ENCODE measurements at regions not wholly inside any gene's neighbourhood (a gene's known extent, or its start where the extent isn't known, plus 50 kb on each side); places are given as distances from the start of the nearest gene placed in this dataset.
"Not testable (repeated sequence)": the region's sequence is repeated elsewhere in the genome, so short reads cannot be mapped to it uniquely, and the experiment has no call there.

DNA sequence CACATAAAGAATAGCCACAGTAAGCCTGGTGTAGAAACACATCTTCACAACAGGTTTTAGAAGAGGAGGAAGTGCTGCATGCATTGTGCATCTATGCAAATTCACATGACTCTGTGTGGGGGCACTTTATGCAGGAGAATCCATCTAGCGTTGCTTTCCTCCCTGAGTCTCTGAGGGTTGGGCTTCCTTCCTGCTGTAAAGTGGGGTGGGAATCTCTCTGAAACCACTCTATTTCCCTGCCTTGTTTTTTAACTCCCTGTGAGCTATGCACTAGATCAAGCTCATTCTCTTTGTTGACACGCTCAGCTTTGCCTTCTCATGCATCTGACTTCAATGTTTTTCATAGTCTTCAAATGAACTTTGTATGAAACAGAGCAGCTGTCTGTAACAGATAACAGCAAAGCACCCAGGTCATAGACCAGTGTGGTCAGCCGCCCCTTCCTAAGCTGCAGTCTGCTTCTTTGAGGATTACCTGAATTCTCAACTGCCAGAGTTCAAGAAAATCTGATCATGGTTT is 102.7 kb upstream of the DPH5 start:
- H3K4me3 ChIP-seq (ENCODE audit: low read length in 2 of 2): no peak overlapping the region
- no peak overlapping the region for H3K27ac ChIP-seq (ENCODE audit: low read depth in 2 of 2, low read length in 2 of 2)
- H3K36me3 ChIP-seq (ENCODE audit: control insufficient read depth in 2 of 2, insufficient read depth in 2 of 2, low read length in 2 of 2): no peaks in the 10 kb centered on the region
- H3K9me3 ChIP-seq (ENCODE audit: control insufficient read depth in 2 of 2, low read length in 2 of 2): no peaks in the 10 kb centered on the region
- H3K4me1 ChIP-seq (ENCODE audit: control insufficient read depth in 2 of 2, insufficient read depth in 2 of 2, low read length in 2 of 2): no peaks in the 10 kb centered on the region
- no peak overlapping the region for H3K9ac ChIP-seq (ENCODE audit: low read depth in 1 of 2, low read length in 2 of 2)
- no peaks in the 10 kb centered on the region for H3K27me3 ChIP-seq (ENCODE audit: control insufficient read depth in 2 of 2, insufficient read depth in 2 of 2, low read length in 2 of 2)

DNA sequence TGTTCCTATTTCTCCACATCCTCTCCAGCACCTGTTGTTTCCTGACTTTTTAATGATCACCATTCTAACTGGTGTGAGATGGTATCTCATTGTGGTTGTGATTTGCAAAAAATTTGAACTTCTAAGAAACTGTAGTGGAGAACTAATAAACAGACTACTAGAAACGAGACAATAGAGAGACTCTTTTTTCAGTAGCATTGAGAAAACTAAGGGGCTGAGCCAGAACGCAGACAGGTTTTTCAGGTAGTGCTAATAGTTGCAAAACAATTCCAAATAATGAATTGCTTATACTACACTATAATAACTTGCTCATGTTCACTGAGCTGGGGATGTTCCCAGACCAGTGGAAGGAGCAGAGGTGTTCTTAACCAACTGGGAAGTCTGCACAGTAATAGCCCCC is 98.8 kb upstream of the DPH5 start:
- Histone ChIP-seq H3K27me3 (ENCODE audit: control insufficient read depth in 2 of 2, insufficient read depth in 2 of 2, low read length in 2 of 2) (no peaks in the 10 kb centered on the region), H3K27ac (ENCODE audit: low read depth in 2 of 2, low read length in 2 of 2) (no peak overlapping the region), H3K9me3 (ENCODE audit: control insufficient read depth in 2 of 2, low read length in 2 of 2) (no peaks in the 10 kb centered on the region), H3K4me1 (ENCODE audit: control insufficient read depth in 2 of 2, insufficient read depth in 2 of 2, low read length in 2 of 2) (no peaks in the 10 kb centered on the region), H3K9ac (ENCODE audit: low read depth in 1 of 2, low read length in 2 of 2) (no peak overlapping the region), H3K36me3 (ENCODE audit: control insufficient read depth in 2 of 2, insufficient read depth in 2 of 2, low read length in 2 of 2) (no peaks in the 10 kb centered on the region), H3K4me3 (ENCODE audit: low read length in 2 of 2) (no peak overlapping the region)

DNA sequence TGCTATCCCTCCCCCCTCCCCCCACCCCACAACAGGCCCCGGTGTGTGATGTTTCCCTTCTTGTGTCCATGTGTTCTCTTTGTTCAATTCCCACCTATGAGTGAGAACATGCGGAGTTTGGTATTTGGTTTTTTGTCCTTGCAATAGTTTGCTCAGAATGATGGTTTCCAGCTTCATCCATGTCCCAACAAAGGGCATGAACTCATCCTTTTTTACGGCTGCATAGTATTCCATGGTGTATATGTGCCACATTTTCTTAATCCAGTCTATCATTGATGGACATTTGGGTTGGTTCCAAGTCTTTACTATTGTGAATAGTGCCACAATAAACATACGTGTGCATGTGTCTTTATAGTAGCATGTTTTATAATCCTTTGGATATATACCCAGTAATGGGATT is 98.3 kb upstream of the DPH5 start:
- H3K27me3 ChIP-seq (ENCODE audit: control insufficient read depth in 2 of 2, insufficient read depth in 2 of 2, low read length in 2 of 2); H3K27ac ChIP-seq (ENCODE audit: low read depth in 2 of 2, low read length in 2 of 2); H3K9ac ChIP-seq (ENCODE audit: low read depth in 1 of 2, low read length in 2 of 2); H3K36me3 ChIP-seq (ENCODE audit: control insufficient read depth in 2 of 2, insufficient read depth in 2 of 2, low read length in 2 of 2); H3K4me3 ChIP-seq (ENCODE audit: low read length in 2 of 2); H3K9me3 ChIP-seq (ENCODE audit: control insufficient read depth in 2 of 2, low read length in 2 of 2); H3K4me1 ChIP-seq (ENCODE audit: control insufficient read depth in 2 of 2, insufficient read depth in 2 of 2, low read length in 2 of 2): not testable (repeated sequence)

DNA sequence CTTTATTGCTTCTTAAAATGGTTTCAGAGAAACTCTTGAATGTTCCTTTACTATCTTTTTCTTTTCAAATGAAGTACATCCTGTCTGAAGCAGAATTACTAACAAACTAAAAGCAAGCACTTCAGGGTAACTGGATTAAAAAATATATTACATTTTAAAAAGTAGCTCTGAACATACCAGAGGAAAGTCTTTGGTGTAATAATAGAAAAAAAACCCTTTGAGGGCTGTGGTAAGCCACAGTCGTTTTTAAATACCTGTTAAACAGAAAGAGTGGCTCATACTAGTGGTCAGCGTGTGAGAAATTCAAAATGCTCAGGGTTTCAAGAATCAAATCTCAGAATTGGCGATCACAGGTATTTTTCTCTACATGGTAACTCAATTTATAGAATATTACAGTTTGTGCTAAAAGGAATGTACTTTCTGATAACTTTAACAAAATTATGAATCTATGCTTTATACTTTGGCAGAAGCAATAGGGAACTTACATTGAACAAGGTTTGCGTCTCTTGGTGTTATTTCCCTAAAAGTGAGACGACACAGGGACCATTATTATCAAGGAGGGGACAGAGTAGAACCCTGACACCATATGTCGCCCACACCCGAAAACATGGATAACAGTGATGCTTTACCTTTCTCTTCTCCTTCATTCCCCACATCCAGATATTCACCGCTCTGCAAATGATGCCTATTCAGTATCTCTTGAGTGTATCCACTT is 97.0 kb upstream of the DPH5 start:
- no peaks in the 10 kb centered on the region for H3K9me3 ChIP-seq (ENCODE audit: control insufficient read depth in 2 of 2, low read length in 2 of 2)
- no peak overlapping the region for H3K4me3 ChIP-seq (ENCODE audit: low read length in 2 of 2)
- H3K27ac ChIP-seq (ENCODE audit: low read depth in 2 of 2, low read length in 2 of 2): no peak overlapping the region
- H3K27me3 ChIP-seq (ENCODE audit: control insufficient read depth in 2 of 2, insufficient read depth in 2 of 2, low read length in 2 of 2): no peaks in the 10 kb centered on the region
- no peak overlapping the region for H3K9ac ChIP-seq (ENCODE audit: low read depth in 1 of 2, low read length in 2 of 2)
- H3K4me1 ChIP-seq (ENCODE audit: control insufficient read depth in 2 of 2, insufficient read depth in 2 of 2, low read length in 2 of 2): no peaks in the 10 kb centered on the region
- no peaks in the 10 kb centered on the region for H3K36me3 ChIP-seq (ENCODE audit: control insufficient read depth in 2 of 2, insufficient read depth in 2 of 2, low read length in 2 of 2)

DNA sequence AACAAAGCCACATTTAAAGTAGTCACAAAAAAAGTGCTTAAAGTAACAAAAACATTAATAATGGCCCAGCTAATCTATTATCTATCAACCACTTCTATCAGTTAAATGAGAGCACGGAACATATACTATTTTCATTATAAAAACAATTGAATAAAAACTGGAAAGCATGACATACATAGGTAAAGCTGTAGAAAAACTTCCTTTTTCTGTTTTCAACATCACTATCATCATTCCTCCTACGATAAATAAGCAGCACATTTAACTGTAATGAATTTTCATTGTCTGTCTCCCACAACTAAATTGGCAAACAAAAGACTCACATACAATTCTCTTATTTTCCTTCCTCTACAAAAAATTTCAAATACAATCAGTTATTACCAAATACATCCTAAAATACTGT is 96.4 kb upstream of the DPH5 start:
- no peaks in the 10 kb centered on the region for H3K36me3 ChIP-seq (ENCODE audit: control insufficient read depth in 2 of 2, insufficient read depth in 2 of 2, low read length in 2 of 2)
- no peak overlapping the region for H3K4me3 ChIP-seq (ENCODE audit: low read length in 2 of 2)
- no peak overlapping the region for H3K27ac ChIP-seq (ENCODE audit: low read depth in 2 of 2, low read length in 2 of 2)
- no peaks in the 10 kb centered on the region for H3K4me1 ChIP-seq (ENCODE audit: control insufficient read depth in 2 of 2, insufficient read depth in 2 of 2, low read length in 2 of 2)
- H3K9ac ChIP-seq (ENCODE audit: low read depth in 1 of 2, low read length in 2 of 2): no peak overlapping the region
- H3K9me3 ChIP-seq (ENCODE audit: control insufficient read depth in 2 of 2, low read length in 2 of 2): no peaks in the 10 kb centered on the region
- H3K27me3 ChIP-seq (ENCODE audit: control insufficient read depth in 2 of 2, insufficient read depth in 2 of 2, low read length in 2 of 2): no peaks in the 10 kb centered on the region

DNA sequence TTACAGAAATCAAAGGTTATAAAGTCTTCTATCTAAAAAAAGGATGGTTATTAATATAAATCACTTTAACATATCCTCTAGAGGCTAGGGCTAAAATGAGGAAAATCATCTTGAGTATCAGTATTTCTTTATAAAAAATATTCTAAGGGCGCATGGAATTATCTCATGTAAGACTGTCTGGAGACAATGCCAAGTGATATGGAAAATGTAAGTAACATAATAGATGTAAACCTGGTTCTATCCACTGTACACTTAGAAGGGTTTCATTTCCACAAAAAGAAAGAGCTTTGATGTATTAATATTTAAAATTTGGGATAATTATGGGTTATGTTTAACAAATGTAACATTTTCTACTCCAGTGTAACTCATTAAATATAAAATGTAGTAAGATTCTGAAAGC is 95.9 kb upstream of the DPH5 start:
- Histone ChIP-seq H3K27me3 (ENCODE audit: control insufficient read depth in 2 of 2, insufficient read depth in 2 of 2, low read length in 2 of 2) (no peaks in the 10 kb centered on the region), H3K27ac (ENCODE audit: low read depth in 2 of 2, low read length in 2 of 2) (no peak overlapping the region), H3K9me3 (ENCODE audit: control insufficient read depth in 2 of 2, low read length in 2 of 2) (no peaks in the 10 kb centered on the region), H3K9ac (ENCODE audit: low read depth in 1 of 2, low read length in 2 of 2) (no peak overlapping the region), H3K36me3 (ENCODE audit: control insufficient read depth in 2 of 2, insufficient read depth in 2 of 2, low read length in 2 of 2) (no peaks in the 10 kb centered on the region), H3K4me3 (ENCODE audit: low read length in 2 of 2) (no peak overlapping the region), H3K4me1 (ENCODE audit: control insufficient read depth in 2 of 2, insufficient read depth in 2 of 2, low read length in 2 of 2) (no peaks in the 10 kb centered on the region)

DNA sequence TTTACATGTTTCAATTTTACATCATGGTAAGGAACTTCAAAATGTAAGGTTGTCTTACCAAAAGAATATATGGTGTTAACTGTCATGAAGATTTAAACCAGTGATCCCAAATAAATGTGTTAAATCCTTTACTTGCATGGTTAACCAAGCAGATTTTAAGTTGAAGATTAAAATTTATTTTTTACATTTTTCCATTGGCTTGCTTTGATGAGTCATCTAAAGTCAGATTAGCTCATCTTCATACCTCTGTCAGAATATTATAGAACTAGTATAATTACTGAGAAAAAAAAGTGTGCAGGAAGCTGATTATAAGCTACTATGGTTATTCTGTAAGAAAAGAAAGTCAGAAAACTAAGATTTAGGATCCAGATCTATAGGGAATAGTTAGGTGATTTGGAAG is 95.3 kb upstream of the DPH5 start:
- Histone ChIP-seq H3K4me3 (ENCODE audit: low read length in 2 of 2) (no peak overlapping the region), H3K36me3 (ENCODE audit: control insufficient read depth in 2 of 2, insufficient read depth in 2 of 2, low read length in 2 of 2) (no peaks in the 10 kb centered on the region), H3K9ac (ENCODE audit: low read depth in 1 of 2, low read length in 2 of 2) (no peak overlapping the region), H3K27me3 (ENCODE audit: control insufficient read depth in 2 of 2, insufficient read depth in 2 of 2, low read length in 2 of 2) (no peaks in the 10 kb centered on the region), H3K4me1 (ENCODE audit: control insufficient read depth in 2 of 2, insufficient read depth in 2 of 2, low read length in 2 of 2) (no peaks in the 10 kb centered on the region), H3K9me3 (ENCODE audit: control insufficient read depth in 2 of 2, low read length in 2 of 2) (no peaks in the 10 kb centered on the region), H3K27ac (ENCODE audit: low read depth in 2 of 2, low read length in 2 of 2) (no peak overlapping the region)

DNA sequence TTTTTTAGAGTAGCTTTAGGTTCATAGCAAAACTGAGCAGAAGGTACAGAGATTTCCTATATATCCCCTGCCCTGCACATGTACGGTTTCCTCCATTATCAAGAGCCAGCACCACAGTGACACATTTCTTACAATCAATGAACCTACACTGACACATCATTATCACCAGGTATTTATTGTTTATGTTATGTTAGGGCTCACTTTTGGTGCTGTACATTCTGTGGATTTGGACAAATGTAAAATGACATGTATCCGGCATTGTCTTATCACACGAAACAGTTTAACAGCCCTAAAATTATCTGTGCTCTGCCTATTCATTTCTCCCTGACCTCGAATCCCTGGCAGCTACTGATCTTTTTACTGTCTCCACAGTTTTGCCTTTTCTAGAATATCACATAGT is 93.7 kb upstream of the DPH5 start:
- Histone ChIP-seq H3K4me3 (ENCODE audit: low read length in 2 of 2) (no peak overlapping the region), H3K4me1 (ENCODE audit: control insufficient read depth in 2 of 2, insufficient read depth in 2 of 2, low read length in 2 of 2) (no peaks in the 10 kb centered on the region), H3K36me3 (ENCODE audit: control insufficient read depth in 2 of 2, insufficient read depth in 2 of 2, low read length in 2 of 2) (no peaks in the 10 kb centered on the region), H3K27me3 (ENCODE audit: control insufficient read depth in 2 of 2, insufficient read depth in 2 of 2, low read length in 2 of 2) (no peaks in the 10 kb centered on the region), H3K27ac (ENCODE audit: low read depth in 2 of 2, low read length in 2 of 2) (no peak overlapping the region), H3K9ac (ENCODE audit: low read depth in 1 of 2, low read length in 2 of 2) (no peak overlapping the region), H3K9me3 (ENCODE audit: control insufficient read depth in 2 of 2, low read length in 2 of 2) (no peaks in the 10 kb centered on the region)

DNA sequence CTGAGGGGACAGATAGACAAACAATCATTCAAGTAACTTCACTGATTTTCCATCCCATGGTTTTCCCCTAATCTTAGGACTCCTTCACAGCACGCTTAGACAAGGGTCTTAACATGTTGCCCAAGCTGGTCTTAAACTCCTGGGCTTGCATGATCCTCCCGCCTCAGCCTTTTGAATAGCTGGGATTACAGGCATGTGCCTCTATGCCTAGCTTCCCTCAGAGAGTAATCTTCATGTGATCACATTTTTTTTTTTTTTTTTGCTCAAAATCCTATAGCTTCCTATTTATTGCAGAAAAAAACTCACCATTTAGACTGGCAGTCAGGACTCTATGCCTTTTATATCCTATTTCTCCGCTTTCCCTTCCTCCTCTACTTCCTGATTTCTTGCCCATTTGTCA is 90.4 kb upstream of the DPH5 start:
- H3K9me3 ChIP-seq (ENCODE audit: control insufficient read depth in 2 of 2, low read length in 2 of 2): no peaks in the 10 kb centered on the region
- no peaks in the 10 kb centered on the region for H3K27me3 ChIP-seq (ENCODE audit: control insufficient read depth in 2 of 2, insufficient read depth in 2 of 2, low read length in 2 of 2)
- H3K4me1 ChIP-seq (ENCODE audit: control insufficient read depth in 2 of 2, insufficient read depth in 2 of 2, low read length in 2 of 2): no peaks in the 10 kb centered on the region
- H3K9ac ChIP-seq (ENCODE audit: low read depth in 1 of 2, low read length in 2 of 2): no peak overlapping the region
- H3K4me3 ChIP-seq (ENCODE audit: low read length in 2 of 2): no peak overlapping the region
- no peak overlapping the region for H3K27ac ChIP-seq (ENCODE audit: low read depth in 2 of 2, low read length in 2 of 2)
- H3K36me3 ChIP-seq (ENCODE audit: control insufficient read depth in 2 of 2, insufficient read depth in 2 of 2, low read length in 2 of 2): no peaks in the 10 kb centered on the region

DNA sequence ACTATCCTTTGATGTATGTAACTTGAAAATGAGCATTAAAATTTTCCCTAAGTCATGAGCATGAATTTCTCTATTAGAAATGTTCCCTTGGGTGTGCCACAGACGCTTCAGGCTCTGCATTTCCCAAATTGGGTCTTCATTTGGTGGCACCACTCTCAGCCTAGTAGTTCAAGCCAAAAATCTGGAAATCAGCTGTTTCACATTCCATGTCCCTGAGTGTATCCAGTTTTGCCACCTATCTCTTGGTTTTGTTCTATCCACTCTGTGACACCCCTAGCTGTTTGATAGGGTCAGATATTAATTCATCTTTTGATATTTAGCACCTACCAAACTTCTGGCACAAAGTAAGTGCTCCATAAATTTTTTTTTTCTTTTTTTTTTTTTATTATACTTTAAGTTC is 89.5 kb upstream of the DPH5 start:
- H3K27me3 ChIP-seq (ENCODE audit: control insufficient read depth in 2 of 2, insufficient read depth in 2 of 2, low read length in 2 of 2): no peaks in the 10 kb centered on the region
- no peak overlapping the region for H3K27ac ChIP-seq (ENCODE audit: low read depth in 2 of 2, low read length in 2 of 2)
- H3K9ac ChIP-seq (ENCODE audit: low read depth in 1 of 2, low read length in 2 of 2): no peak overlapping the region
- H3K4me3 ChIP-seq (ENCODE audit: low read length in 2 of 2): no peak overlapping the region
- no peaks in the 10 kb centered on the region for H3K4me1 ChIP-seq (ENCODE audit: control insufficient read depth in 2 of 2, insufficient read depth in 2 of 2, low read length in 2 of 2)
- no peaks in the 10 kb centered on the region for H3K9me3 ChIP-seq (ENCODE audit: control insufficient read depth in 2 of 2, low read length in 2 of 2)
- H3K36me3 ChIP-seq (ENCODE audit: control insufficient read depth in 2 of 2, insufficient read depth in 2 of 2, low read length in 2 of 2): no peaks in the 10 kb centered on the region

DNA sequence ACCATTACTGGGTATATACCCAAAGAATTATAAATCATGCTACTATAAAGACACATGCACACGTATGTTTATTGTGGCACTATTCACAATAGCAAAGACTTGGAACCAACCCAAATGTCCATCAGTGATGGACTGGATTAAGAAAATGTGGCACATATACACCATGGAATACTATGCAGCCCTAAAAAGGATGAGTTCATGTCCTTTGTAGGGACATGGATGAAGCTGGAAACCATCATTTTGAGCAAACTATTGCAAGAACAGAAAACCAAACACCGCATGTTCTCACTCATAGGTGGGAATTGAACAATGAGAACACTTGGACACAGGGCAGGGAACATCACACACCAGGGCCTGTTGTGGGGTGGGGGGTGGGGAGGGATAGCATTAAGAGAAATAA is 88.5 kb upstream of the DPH5 start:
- not testable (repeated sequence) for H3K9me3 ChIP-seq (ENCODE audit: control insufficient read depth in 2 of 2, low read length in 2 of 2); H3K27ac ChIP-seq (ENCODE audit: low read depth in 2 of 2, low read length in 2 of 2); H3K27me3 ChIP-seq (ENCODE audit: control insufficient read depth in 2 of 2, insufficient read depth in 2 of 2, low read length in 2 of 2)

More for the DNA sequence above, 88.5 kb upstream of the DPH5 start:
- not testable (repeated sequence) for H3K4me1 ChIP-seq (ENCODE audit: control insufficient read depth in 2 of 2, insufficient read depth in 2 of 2, low read length in 2 of 2); H3K36me3 ChIP-seq (ENCODE audit: control insufficient read depth in 2 of 2, insufficient read depth in 2 of 2, low read length in 2 of 2); H3K4me3 ChIP-seq (ENCODE audit: low read length in 2 of 2); H3K9ac ChIP-seq (ENCODE audit: low read depth in 1 of 2, low read length in 2 of 2)
